ENCODE measurements at regions not wholly inside any gene's neighbourhood (a gene's known extent, or its start where the extent isn't known, plus 50 kb on each side); places are given as distances from the start of the nearest gene placed in this dataset.
A peak's percentile ranks its signal among the peaks of the same experiment; 100 is the strongest.

GRCh38 chr2:9071032-9071431 is 67.5 kb upstream of the MBOAT2 start:
- peak overlapping the region; percentile 64 for H3K27ac ChIP-seq (ENCODE audit: control insufficient read depth, insufficient read depth, low read length)
- H3K4me3 ChIP-seq (ENCODE audit: control insufficient read depth in 2 of 3, extremely low read depth in 1 of 3, insufficient read depth in 2 of 3, low read depth in 1 of 3, low read length in 3 of 3): no peak overlapping the region
- no peak for TF ChIP-seq EZH2 (IDR thresholded peaks at IDR 0.05; ENCODE audit: low read length)
- no peak for TF ChIP-seq CTCF (optimal IDR thresholded peaks at IDR 0.05 in 1 of 3, IDR thresholded peaks at IDR 0.05 in 1 of 3, conservative IDR thresholded peaks at IDR 0.05 in 1 of 3; ENCODE audit: extremely low read depth in 1 of 3, insufficient read depth in 2 of 3, low read length in 3 of 3)
- DNase-seq (ENCODE audit: low read depth, low spot score): peak; percentile 97
- H3K79me2 ChIP-seq (ENCODE audit: control insufficient read depth, insufficient read depth, low read length): no peaks in the 10 kb centered on the region
- H3K9me1 ChIP-seq (ENCODE audit: control insufficient read depth, extremely low read depth, insufficient read depth, low read length): no peaks in the 10 kb centered on the region
- H3K4me2 ChIP-seq (ENCODE audit: control insufficient read depth, extremely low read depth, insufficient read depth, low read depth, low read length): peak overlapping the region; percentile 19
- no peaks in the 10 kb centered on the region for H4K20me1 ChIP-seq (ENCODE audit: control insufficient read depth, extremely low read depth, insufficient read depth, low read length)
- peaks cover 3% of the 10 kb centered on the region for H3K9me3 ChIP-seq (ENCODE audit: control insufficient read depth, low read depth, low read length)
- dilution Hi-C loops (cut with MboI; ENCODE audit: extremely low pct_ligation_motif_present, low sequenced_read_pairs): no loop called here
- no peak overlapping the region for H2AFZ ChIP-seq (ENCODE audit: control insufficient read depth, low read length)
- peak; percentile 100 for FAIRE-seq
- peaks cover 29% of the 10 kb centered on the region for H3K4me1 ChIP-seq (ENCODE audit: control insufficient read depth, extremely low read depth, insufficient read depth, low read length)
- H3K27me3 ChIP-seq (ENCODE audit: control insufficient read depth, extremely low read depth, insufficient read depth, low read length): no peaks in the 10 kb centered on the region
- peak overlapping the region; percentile 5 for H3K9ac ChIP-seq (ENCODE audit: control insufficient read depth, extremely low read depth, insufficient read depth, low read length)
- H3K36me3 ChIP-seq (ENCODE audit: control insufficient read depth in 2 of 2, extremely low read depth in 1 of 2, insufficient read depth in 2 of 2, low read length in 2 of 2): no peaks in the 10 kb centered on the region

- FAIRE-seq: peak; percentile 44
- Histone ChIP-seq H3K4me1 (ENCODE audit: control insufficient read depth, extremely low read depth, insufficient read depth, low read length) (peaks cover 29% of the 10 kb centered on the region), H2AFZ (ENCODE audit: control insufficient read depth, low read length) (no peak overlapping the region), H3K79me2 (ENCODE audit: control insufficient read depth, insufficient read depth, low read length) (no peaks in the 10 kb centered on the region), H4K20me1 (ENCODE audit: control insufficient read depth, extremely low read depth, insufficient read depth, low read length) (no peaks in the 10 kb centered on the region), H3K27me3 (ENCODE audit: control insufficient read depth, extremely low read depth, insufficient read depth, low read length) (no peaks in the 10 kb centered on the region), H3K9me3 (ENCODE audit: control insufficient read depth, low read depth, low read length) (peaks cover 3% of the 10 kb centered on the region), H3K9ac (ENCODE audit: control insufficient read depth, extremely low read depth, insufficient read depth, low read length) (no peak overlapping the region), H3K27ac (ENCODE audit: control insufficient read depth, insufficient read depth, low read length) (no peak overlapping the region), H3K9me1 (ENCODE audit: control insufficient read depth, extremely low read depth, insufficient read depth, low read length) (no peaks in the 10 kb centered on the region), H3K4me2 (ENCODE audit: control insufficient read depth, extremely low read depth, insufficient read depth, low read depth, low read length) (no peak overlapping the region), H3K36me3 (ENCODE audit: control insufficient read depth in 2 of 2, extremely low read depth in 1 of 2, insufficient read depth in 2 of 2, low read length in 2 of 2) (no peaks in the 10 kb centered on the region), H3K4me3 (ENCODE audit: control insufficient read depth in 2 of 3, extremely low read depth in 1 of 3, insufficient read depth in 2 of 3, low read depth in 1 of 3, low read length in 3 of 3) (no peak overlapping the region)
- dilution Hi-C loops (cut with MboI; ENCODE audit: extremely low pct_ligation_motif_present, low sequenced_read_pairs): no loop called here
- DNase-seq (ENCODE audit: low read depth, low spot score): no peak
- TF ChIP-seq CTCF (optimal IDR thresholded peaks at IDR 0.05 in 1 of 3, IDR thresholded peaks at IDR 0.05 in 1 of 3, conservative IDR thresholded peaks at IDR 0.05 in 1 of 3; ENCODE audit: extremely low read depth in 1 of 3, insufficient read depth in 2 of 3, low read length in 3 of 3): no peak
- TF ChIP-seq EZH2 (IDR thresholded peaks at IDR 0.05; ENCODE audit: low read length): no peak
Measured at GRCh38 chr2:9069543-9069942, 66.1 kb upstream of the MBOAT2 start.

All from keratinocyte (primary cell).